GM23338 (cell line): ENCODE measurements at regions not wholly inside any gene's neighbourhood (a gene's known extent, or its start where the extent isn't known, plus 50 kb on each side); places are given as distances from the start of the nearest gene placed in this dataset.
A peak's percentile ranks its signal among the peaks of the same experiment; 100 is the strongest.
"Not testable (repeated sequence)": the region's sequence is repeated elsewhere in the genome, so short reads cannot be mapped to it uniquely, and the experiment has no call there.

ENCODE experiments used
- CREB1 ChIP-seq: fragments of 250-450 bp; sonication (Bioruptor Pico); IDR thresholded peaks from 2 replicates; pipeline ENCODE4 v1.5.0; 2020; ENCODE audit warnings: low read depth, mild to moderate bottlenecking, moderate library complexity
- CTCF ChIP-seq, 2 experiments: fragments of 200-600 bp in 1 of 2; sonication (generic) in 1 of 2; conservative IDR thresholded peaks; 2 replicates each; pipeline versions ENCODE4 v1.5.1 to v1.6.1; 2016 to 2017; ENCODE audit warnings: antibody characterized with exemption in 2 of 2, low read depth in 2 of 2, mild to moderate bottlenecking in 2 of 2, moderate library complexity in 1 of 2
- EZH2 ChIP-seq: fragments of 200-600 bp; sonication (generic); IDR thresholded peaks from one replicate; pipeline ENCODE4 v1.8.0; 2017; ENCODE audit warnings: antibody characterized with exemption, mild to moderate bottlenecking, low read depth; ENCODE audit not compliant: unreplicated experiment
- JUNB ChIP-seq: IDR thresholded peaks from one replicate; pipeline ENCODE4 v1.6.1; 2016; ENCODE audit warnings: antibody characterized with exemption; ENCODE audit not compliant: unreplicated experiment
- NANOG ChIP-seq: IDR thresholded peaks from 2 replicates; pipeline ENCODE4 v1.6.1; 2016; ENCODE audit warnings: antibody characterized with exemption, borderline replicate concordance
- POLR2AphosphoS5 ChIP-seq: IDR thresholded peaks from 2 replicates; pipeline ENCODE4 v1.6.1; 2016; ENCODE audit warnings: antibody characterized with exemption, low read depth

- not testable (repeated sequence) for TF ChIP-seq CTCF (conservative IDR thresholded peaks at IDR 0.05; ENCODE audit: low read depth in 2 of 2); EZH2; JUNB; CREB1; NANOG
- peak; percentile 51 for TF ChIP-seq POLR2AphosphoS5
These were observed 444.0 kb downstream of the PRDM9 start for GRCh38 chr5:23951261-23951928.
